Muscle of leg (tissue), 3 donors: ENCODE measurements at regions not wholly inside any gene's neighbourhood (a gene's known extent, or its start where the extent isn't known, plus 50 kb on each side); places are given as distances from the start of the nearest gene placed in this dataset.

Experiments
- DNase-seq: peaks from one replicate; pipeline ENCODE4 v3.0.0; 2013
- H3K27ac ChIP-seq: one replicate; pipeline ENCODE4 v1.5.1; 2013; ENCODE audit warnings: mild to moderate bottlenecking, low read length, control low read depth
- H3K27me3 ChIP-seq: one replicate; pipeline ENCODE4 v1.6.1; 2013; ENCODE audit warnings: low read length; ENCODE audit not compliant: control insufficient read depth, insufficient read depth
- H3K36me3 ChIP-seq: one replicate; pipeline ENCODE4 v1.6.1; 2013; ENCODE audit warnings: low read length; ENCODE audit not compliant: control insufficient read depth, insufficient read depth
- H3K4me1 ChIP-seq: one replicate; pipeline ENCODE4 v1.6.1; 2013; ENCODE audit warnings: low read length; ENCODE audit not compliant: control insufficient read depth, insufficient read depth
- H3K4me3 ChIP-seq: one replicate; pipeline ENCODE4 v1.5.1; 2013; ENCODE audit warnings: low read length, control low read depth
- H3K9me3 ChIP-seq: replicated peaks from 2 replicates; pipeline ENCODE4 v1.6.1; 2013; ENCODE audit warnings: low read depth, low read length; ENCODE audit not compliant: control insufficient read depth
- WGBS: methylation state at CpG from one replicate; pipeline ENCODE4 v1.1.5; 2013; ENCODE audit warnings: missing lambda C conversion rate; ENCODE audit not compliant: insufficient coverage; 5-methylcytosine and 5-hydroxymethylcytosine counted together

DNA sequence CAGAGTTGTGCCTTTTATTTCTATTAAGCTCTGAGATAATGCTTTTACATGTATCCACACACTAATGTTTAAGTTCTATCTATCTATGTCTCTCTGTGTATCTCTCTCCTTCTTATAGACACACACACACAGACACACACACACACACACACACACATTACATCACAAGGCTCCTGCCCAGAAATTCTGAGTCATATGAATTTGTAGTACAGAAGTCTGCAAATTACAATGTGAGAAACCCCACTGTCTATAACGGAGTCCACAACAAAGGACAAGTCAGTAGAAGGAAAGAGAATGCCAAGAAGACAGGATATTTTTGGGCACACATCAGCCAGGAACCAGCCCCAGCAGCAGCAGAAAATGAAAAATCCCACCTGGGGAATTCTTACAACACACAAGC is 142.4 kb downstream of the EN1 start:
- no CpG with 5 or more reads among the region's 1 CpG for WGBS

DNA sequence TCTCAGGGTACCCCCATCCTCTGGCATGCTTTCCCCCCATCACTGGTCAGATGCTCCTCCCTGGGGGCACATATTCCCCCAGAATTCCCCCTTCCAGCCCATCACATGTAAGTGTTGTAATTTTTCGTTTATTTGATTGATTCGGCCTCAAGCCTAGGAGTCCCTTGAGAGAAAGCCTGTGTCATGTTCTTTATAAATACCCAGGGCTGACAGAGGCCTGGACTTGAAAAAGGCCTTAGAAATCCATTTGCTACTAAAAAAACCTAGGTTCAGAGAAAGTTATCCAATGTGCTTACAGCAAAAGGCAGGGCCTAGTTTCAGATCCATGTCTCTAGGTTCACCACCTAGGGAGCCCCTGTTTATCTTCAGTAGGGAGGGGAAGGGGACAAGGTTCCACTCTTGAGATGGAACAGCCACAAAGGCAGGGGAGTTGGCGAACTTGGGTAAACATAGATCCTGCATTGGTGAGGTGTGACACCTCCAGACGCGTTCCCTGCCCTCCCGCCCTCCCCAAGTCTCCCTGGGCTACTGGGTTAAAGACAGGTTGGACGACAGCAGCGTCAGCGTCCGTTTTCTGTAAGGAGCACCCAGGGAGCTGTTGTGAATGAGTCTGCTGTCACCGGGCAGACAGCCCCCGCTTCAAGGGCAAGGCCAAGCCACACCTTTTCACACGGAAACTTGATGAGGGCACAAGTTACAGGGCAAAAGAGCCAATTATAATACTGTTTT is 147.8 kb downstream of the EN1 start:
- no peaks in the 10 kb centered on the region for H3K27me3 ChIP-seq
- no peaks in the 10 kb centered on the region for H3K4me1 ChIP-seq
- DNase-seq = no peak
- no peak overlapping the region for H3K4me3 ChIP-seq
- no peak overlapping the region for H3K27ac ChIP-seq
- no peaks in the 10 kb centered on the region for H3K36me3 ChIP-seq
- 30% methylated on average over 5 of the region's 13 CpGs for WGBS
- no peaks in the 10 kb centered on the region for H3K9me3 ChIP-seq

More for the DNA sequence above, 142.4 kb downstream of the EN1 start:
- Histone ChIP-seq H3K9me3 (no peaks in the 10 kb centered on the region), H3K4me1 (no peaks in the 10 kb centered on the region), H3K4me3 (no peak overlapping the region), H3K36me3 (no peaks in the 10 kb centered on the region), H3K27me3 (peaks cover 3% of the 10 kb centered on the region), H3K27ac (no peak overlapping the region)
- DNase-seq = peak; percentile 66

DNA sequence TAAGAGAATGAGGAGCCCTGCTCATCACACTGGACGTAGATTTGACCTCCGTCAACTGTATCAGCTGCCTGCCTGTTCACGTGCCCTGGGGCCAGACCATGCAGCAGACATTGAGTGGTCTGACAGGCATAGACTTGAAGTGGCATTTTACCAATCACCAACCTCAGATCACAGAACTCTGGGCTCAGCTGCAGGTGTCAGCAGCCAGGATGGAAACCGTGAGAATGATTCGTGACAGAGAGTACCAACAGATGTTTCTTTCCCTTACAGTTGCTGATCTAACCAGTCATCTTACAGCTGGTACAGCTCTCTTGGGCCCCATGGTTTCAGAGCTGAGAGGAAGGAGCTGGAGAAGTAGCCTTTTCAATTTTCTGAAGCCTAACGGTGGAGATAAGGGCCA is 148.9 kb downstream of the EN1 start:
- Histone ChIP-seq H3K4me1 (no peaks in the 10 kb centered on the region), H3K9me3 (no peaks in the 10 kb centered on the region), H3K36me3 (no peaks in the 10 kb centered on the region), H3K4me3 (no peak overlapping the region), H3K27ac (no peak overlapping the region), H3K27me3 (no peaks in the 10 kb centered on the region)
- WGBS = 83% methylated on average over 1 of the region's 6 CpGs
- no peak for DNase-seq

DNA sequence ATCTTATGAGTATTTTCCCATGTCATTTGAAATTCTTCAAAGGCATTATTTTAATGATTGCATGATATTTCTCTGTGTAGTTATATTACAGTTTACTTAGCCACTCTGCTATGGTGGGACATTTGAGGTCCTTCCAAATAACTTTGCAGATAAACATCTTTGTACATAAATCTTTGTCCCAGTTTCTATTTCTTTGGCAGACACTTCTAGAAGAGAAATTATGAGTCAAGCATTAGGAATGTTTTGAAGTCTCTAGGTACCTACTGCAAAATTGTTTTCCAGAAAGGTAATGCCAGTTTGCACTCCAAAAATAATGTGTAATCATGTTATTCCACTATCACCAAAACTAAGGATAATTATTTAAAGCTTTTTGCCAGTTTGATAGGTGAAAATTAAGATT is 149.7 kb downstream of the EN1 start:
- Histone ChIP-seq H3K27ac (no peak overlapping the region), H3K9me3 (no peaks in the 10 kb centered on the region)
- no peak for DNase-seq

DNA sequence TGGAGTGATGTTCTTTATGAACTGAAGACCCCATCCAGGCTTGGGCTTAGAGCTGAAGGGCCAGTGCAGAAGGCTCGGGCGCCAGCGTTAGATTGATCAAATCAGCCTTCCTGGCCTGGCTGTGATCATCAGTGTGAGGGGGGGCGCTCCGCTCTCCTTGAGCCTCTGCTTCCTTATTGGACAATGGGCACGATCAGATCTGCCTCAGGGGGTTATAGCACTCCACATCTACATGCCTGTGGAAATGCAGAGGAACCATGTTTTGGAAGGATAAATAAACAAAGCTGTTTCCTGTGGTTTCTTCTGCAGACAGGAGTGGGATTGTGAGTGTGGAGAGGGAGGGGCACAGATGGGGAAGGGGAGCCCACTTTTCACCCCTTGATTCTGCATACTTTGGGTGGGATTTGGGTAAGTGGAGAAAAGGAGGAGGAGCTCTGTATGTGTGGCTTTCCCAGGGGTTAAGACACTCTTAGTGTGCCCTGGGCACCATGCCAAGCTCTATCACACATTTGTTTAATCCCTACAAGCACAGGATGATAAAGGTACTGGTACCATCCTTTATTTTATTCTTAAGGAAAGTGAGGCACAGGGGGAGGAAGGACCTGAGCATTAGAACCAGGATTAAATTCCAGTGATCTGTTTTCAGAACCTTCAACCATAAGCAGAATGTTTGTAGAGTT is 150.5 kb downstream of the EN1 start:
- peaks cover 2% of the 10 kb centered on the region for H3K4me1 ChIP-seq
- H3K9me3 ChIP-seq = no peaks in the 10 kb centered on the region
- no peak for DNase-seq
- WGBS = no CpG with 5 or more reads among the region's 6 CpGs
- H3K36me3 ChIP-seq = no peaks in the 10 kb centered on the region
- H3K27me3 ChIP-seq = no peaks in the 10 kb centered on the region
- no peak overlapping the region for H3K4me3 ChIP-seq
- H3K27ac ChIP-seq = no peak overlapping the region

More for the DNA sequence above, 149.7 kb downstream of the EN1 start:
- Histone ChIP-seq H3K27me3 (no peaks in the 10 kb centered on the region), H3K36me3 (no peaks in the 10 kb centered on the region), H3K4me1 (peaks cover 2% of the 10 kb centered on the region), H3K4me3 (no peak overlapping the region)

DNA sequence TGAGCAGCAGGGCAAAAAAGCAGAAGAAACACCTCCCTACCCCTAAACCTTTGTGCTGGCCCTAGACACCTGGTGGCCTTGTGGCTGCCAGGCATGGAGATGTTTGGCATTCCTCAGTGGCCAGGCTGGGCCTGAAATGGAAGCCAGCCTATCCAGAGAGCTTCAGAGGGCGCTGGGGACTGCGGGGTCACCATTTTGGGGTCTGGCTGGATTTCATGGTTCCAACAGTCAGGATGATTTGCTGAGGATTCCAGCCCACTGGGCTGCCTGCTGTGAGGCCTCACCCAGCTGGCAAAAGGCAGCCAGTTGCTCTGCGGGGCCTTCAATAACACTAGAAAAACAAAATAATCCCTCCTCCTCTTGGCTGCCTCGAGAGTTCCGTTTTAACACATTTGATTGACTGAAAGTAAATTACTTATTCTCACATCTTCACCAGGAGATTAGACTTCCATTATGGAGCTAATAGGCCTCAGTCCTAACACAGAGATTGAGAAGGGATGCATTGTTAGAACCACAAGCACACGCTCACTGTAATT is 154.1 kb downstream of the EN1 start:
- no peak for DNase-seq
- Histone ChIP-seq H3K4me3 (no peak overlapping the region), H3K27ac (no peak overlapping the region), H3K36me3 (no peaks in the 10 kb centered on the region), H3K9me3 (no peaks in the 10 kb centered on the region), H3K27me3 (no peaks in the 10 kb centered on the region), H3K4me1 (peaks cover 2% of the 10 kb centered on the region)
- WGBS = 60% methylated on average over 4 of the region's 6 CpGs

DNA sequence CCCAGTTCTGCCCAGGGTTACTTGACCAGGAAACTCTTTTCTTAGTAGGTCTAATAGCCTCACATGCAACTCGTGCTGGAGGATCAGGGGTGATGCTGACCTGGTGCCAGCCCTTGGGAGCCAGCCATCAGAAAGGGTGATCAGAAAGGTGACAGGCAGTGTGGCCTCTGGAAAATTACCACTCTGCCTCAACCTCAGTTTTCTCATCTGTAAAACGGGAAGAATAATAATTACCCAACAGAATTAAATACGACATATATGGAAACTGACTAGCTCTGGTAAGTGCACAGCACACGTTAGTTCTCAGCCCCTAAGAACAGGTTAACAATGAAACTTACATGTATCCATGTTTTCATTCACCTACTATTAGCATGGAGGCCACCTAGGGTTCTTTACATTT is 157.6 kb downstream of the EN1 start:
- DNase-seq = no peak
- Histone ChIP-seq H3K4me3 (no peak overlapping the region), H3K27ac (no peak overlapping the region), H3K27me3 (no peaks in the 10 kb centered on the region), H3K36me3 (no peaks in the 10 kb centered on the region), H3K9me3 (no peaks in the 10 kb centered on the region), H3K4me1 (peaks cover 6% of the 10 kb centered on the region)
- WGBS = 94% methylated on average over 4 of the region's 4 CpGs

DNA sequence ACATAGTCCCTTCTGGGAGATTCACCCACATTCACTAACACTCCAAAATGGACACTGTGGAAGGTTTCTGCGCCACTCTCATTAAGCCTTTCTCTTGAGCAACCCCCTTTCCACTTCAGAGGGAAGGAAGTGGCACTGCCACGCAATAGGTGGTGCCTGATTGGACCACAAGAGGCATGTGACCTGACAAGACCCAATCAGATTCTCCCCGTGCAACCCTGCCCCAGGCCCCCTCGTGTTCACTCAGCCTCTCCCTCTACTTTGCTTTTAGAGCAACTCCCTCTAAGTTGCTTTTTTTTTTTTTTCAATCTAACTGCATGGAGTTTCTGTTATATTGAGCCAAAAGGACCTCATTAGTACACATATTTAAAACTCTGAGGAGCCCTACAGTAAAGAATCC is 158.0 kb downstream of the EN1 start:
- WGBS = 95% methylated on average over 2 of the region's 4 CpGs
- H3K4me1 ChIP-seq = peaks cover 6% of the 10 kb centered on the region
- H3K36me3 ChIP-seq = no peaks in the 10 kb centered on the region
- no peak overlapping the region for H3K4me3 ChIP-seq
- H3K27me3 ChIP-seq = no peaks in the 10 kb centered on the region
- H3K27ac ChIP-seq = no peak overlapping the region
- no peak for DNase-seq
- H3K9me3 ChIP-seq = no peaks in the 10 kb centered on the region

DNA sequence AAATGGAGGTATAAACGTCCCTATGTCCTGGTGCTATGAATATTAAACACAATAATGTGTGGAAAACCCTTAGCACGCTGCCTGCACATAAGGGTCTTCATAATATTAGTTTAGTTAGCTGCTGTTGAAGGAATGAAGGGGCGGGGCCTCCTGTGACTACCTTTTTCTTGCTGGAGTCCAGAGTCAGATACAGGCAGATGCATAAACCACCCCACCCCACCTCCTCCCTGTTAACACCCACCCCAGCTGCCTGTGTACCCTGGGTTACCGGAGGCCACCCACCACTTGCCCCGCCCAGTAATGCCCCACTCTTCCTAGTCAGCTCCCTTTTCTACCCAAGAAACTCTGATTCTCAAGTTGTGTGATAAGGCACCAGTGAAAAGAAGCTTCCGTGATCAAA is 158.4 kb downstream of the EN1 start:
- DNase-seq = no peak
- Histone ChIP-seq H3K4me3 (no peak overlapping the region), H3K4me1 (peaks cover 6% of the 10 kb centered on the region), H3K36me3 (no peaks in the 10 kb centered on the region), H3K27ac (no peak overlapping the region), H3K27me3 (no peaks in the 10 kb centered on the region), H3K9me3 (no peaks in the 10 kb centered on the region)
- 100% methylated on average over 3 of the region's 6 CpGs for WGBS

DNA sequence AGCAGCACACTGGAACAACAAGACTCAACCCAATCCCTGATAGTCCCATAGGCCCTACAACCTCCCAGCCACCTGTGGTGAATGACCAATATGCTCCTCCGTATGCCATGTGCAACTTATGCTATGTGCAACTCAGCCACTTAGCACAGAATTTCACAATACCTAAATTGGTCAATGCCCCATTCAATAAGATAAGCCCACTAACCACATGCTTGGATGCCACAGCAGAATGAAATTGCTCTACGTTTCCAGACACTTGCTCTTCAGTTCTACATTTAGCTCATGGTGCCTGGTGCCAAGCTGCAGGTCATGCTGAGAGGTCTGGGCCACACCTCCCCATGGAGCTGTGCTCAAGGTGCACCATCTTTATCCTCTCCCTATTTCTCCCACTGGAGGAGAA is 159.8 kb downstream of the EN1 start:
- H3K27me3 ChIP-seq = no peaks in the 10 kb centered on the region
- peaks cover 4% of the 10 kb centered on the region for H3K4me1 ChIP-seq
- H3K27ac ChIP-seq = no peak overlapping the region
- WGBS = 67% methylated on average over 2 of the region's 2 CpGs
- no peak overlapping the region for H3K4me3 ChIP-seq
- H3K36me3 ChIP-seq = no peaks in the 10 kb centered on the region
- H3K9me3 ChIP-seq = no peaks in the 10 kb centered on the region
- no peak for DNase-seq
